ENCODE measurements at regions not wholly inside any gene's neighbourhood (a gene's known extent, or its start where the extent isn't known, plus 50 kb on each side); places are given as distances from the start of the nearest gene placed in this dataset.
"Not testable (repeated sequence)": the region's sequence is repeated elsewhere in the genome, so short reads cannot be mapped to it uniquely, and the experiment has no call there.

GRCh38 chr11:134509381-134510232, 97.6 kb upstream of the B3GAT1 start:
- DNase-seq (ENCODE audit: low spot score) (no peak), FAIRE-seq (no peak)

- DNase-seq (ENCODE audit: low spot score) (no peak), FAIRE-seq (no peak)
Observed at GRCh38 chr11:134508219-134508990, 96.4 kb upstream of the B3GAT1 start.

GRCh38 chr11:134506046-134506445, 94.0 kb upstream of the B3GAT1 start:
- FAIRE-seq = no peak

GRCh38 chr11:134505125-134505524, 93.1 kb upstream of the B3GAT1 start:
- no peak for FAIRE-seq
- no peak for DNase-seq (ENCODE audit: low spot score)

More at GRCh38 chr11:134506046-134506445, 94.0 kb upstream of the B3GAT1 start:
- DNase-seq (ENCODE audit: low spot score) = no peak

GRCh38 chr11:134504146-134504905, 92.3 kb upstream of the B3GAT1 start:
- DNase-seq (ENCODE audit: low spot score) (no peak), FAIRE-seq (no peak)

GRCh38 chr11:134503596-134503995, 91.6 kb upstream of the B3GAT1 start:
- no peak for DNase-seq (ENCODE audit: low spot score)
- FAIRE-seq = no peak

- FAIRE-seq (no peak), DNase-seq (ENCODE audit: low spot score) (no peak)
Observed at GRCh38 chr11:134503100-134503499, 91.1 kb upstream of the B3GAT1 start.

- DNase-seq (ENCODE audit: low spot score) (no peak), FAIRE-seq (no peak)
Observed at GRCh38 chr11:134502153-134502550, 90.1 kb upstream of the B3GAT1 start.

GRCh38 chr11:134501406-134502152, 89.5 kb upstream of the B3GAT1 start:
- FAIRE-seq = no peak
- DNase-seq (ENCODE audit: low spot score) = no peak

- no peak for DNase-seq (ENCODE audit: low spot score)
- no peak for FAIRE-seq
Observed at GRCh38 chr11:134500621-134501020, 88.6 kb upstream of the B3GAT1 start.

GRCh38 chr11:134499990-134500389, 87.9 kb upstream of the B3GAT1 start:
- no peak for FAIRE-seq

GRCh38 chr11:134498326-134499139, 86.5 kb upstream of the B3GAT1 start:
- DNase-seq (ENCODE audit: low spot score) (no peak), FAIRE-seq (no peak)

More at GRCh38 chr11:134499990-134500389, 87.9 kb upstream of the B3GAT1 start:
- DNase-seq (ENCODE audit: low spot score) = no peak

- DNase-seq (ENCODE audit: low spot score) = no peak
- FAIRE-seq = no peak
Observed at GRCh38 chr11:134497586-134497985, 85.5 kb upstream of the B3GAT1 start.

GRCh38 chr11:134496058-134496457, 84.0 kb upstream of the B3GAT1 start:
- not testable (repeated sequence) for DNase-seq (ENCODE audit: low spot score)

GRCh38 chr11:134494395-134494794, 82.4 kb upstream of the B3GAT1 start:
- DNase-seq (ENCODE audit: low spot score); FAIRE-seq: not testable (repeated sequence)

More at GRCh38 chr11:134496058-134496457, 84.0 kb upstream of the B3GAT1 start:
- not testable (repeated sequence) for FAIRE-seq

GRCh38 chr11:134492411-134492810, 80.4 kb upstream of the B3GAT1 start:
- DNase-seq (ENCODE audit: low spot score); FAIRE-seq: not testable (repeated sequence)

- FAIRE-seq = no peak
- no peak for DNase-seq (ENCODE audit: low spot score)
Observed at GRCh38 chr11:134489728-134490127, 77.7 kb upstream of the B3GAT1 start.

- DNase-seq (ENCODE audit: low spot score) (no peak), FAIRE-seq (no peak)
Observed at GRCh38 chr11:134488913-134489312, 76.9 kb upstream of the B3GAT1 start.

- FAIRE-seq (no peak), DNase-seq (ENCODE audit: low spot score) (no peak)
Observed at GRCh38 chr11:134488512-134488911, 76.5 kb upstream of the B3GAT1 start.

- no peak for DNase-seq (ENCODE audit: low spot score)
- no peak for FAIRE-seq
Observed at GRCh38 chr11:134487696-134488095, 75.7 kb upstream of the B3GAT1 start.
